Panc1 (cell line): ENCODE measurements at regions not wholly inside any gene's neighbourhood (a gene's known extent, or its start where the extent isn't known, plus 50 kb on each side); places are given as distances from the start of the nearest gene placed in this dataset.

Source experiments
- ATAC-seq: fragments of 200-7000 bp; cut with Tn5 transposase; 2 replicates; pipeline ENCODE4 v1.9.1; 2020; ENCODE audit warnings: mild to moderate bottlenecking, moderate library complexity
- BruUV-seq: library from RNA; stranded (reverse); fragments of 400-500 nt; replicated peaks from 2 replicates; lab custom pipeline; 2021; lab: Mats Ljungman, UMichigan
- CTCF ChIA-PET: fragments of 300-600 bp; sonication (Branson Sonifier 250); formaldehyde crosslinking; loops from one replicate; lab custom pipeline; 2022; ENCODE audit warnings: antibody characterized with exemption; lab: Charles Lee
- POLR2A ChIA-PET: fragments of 300-600 bp; sonication (Branson Sonifier 250); formaldehyde crosslinking; loops from one replicate; lab custom pipeline; 2022; ENCODE audit warnings: antibody characterized with exemption; lab: Charles Lee
- DNase-seq: peaks from one replicate; pipeline ENCODE4 v3.0.0-alpha.2; 2010; ENCODE audit warnings: low read depth, low spot score
- H3K27ac ChIP-seq: 2 replicates; pipeline ENCODE4 v1.5.1; 2011; ENCODE audit warnings: mild to moderate bottlenecking, low read length, inconsistent platforms
- H3K27me3 ChIP-seq: fragments of 200-500 bp; sonication (Bioruptor generic); 2 replicates; pipeline ENCODE4 v1.6.0; 2014; ENCODE audit warnings: low read length, inconsistent platforms; ENCODE audit not compliant: control insufficient read depth, insufficient read depth
- H3K36me3 ChIP-seq: fragments of 200-500 bp; sonication (Bioruptor generic); 2 replicates; pipeline ENCODE4 v1.5.1; 2014; ENCODE audit warnings: inconsistent platforms, mild to moderate bottlenecking, low read length, moderate library complexity; ENCODE audit not compliant: control insufficient read depth, insufficient read depth
- H3K4me1 ChIP-seq: 2 replicates; pipeline ENCODE4 v1.5.1; 2011; ENCODE audit warnings: inconsistent platforms, mild to moderate bottlenecking, low read length, moderate library complexity; ENCODE audit not compliant: control insufficient read depth, insufficient read depth
- H3K4me3 ChIP-seq, 2 experiments: 2 replicates each; pipeline ENCODE4 v1.5.1; 2011 to 2012; ENCODE audit warnings: low read depth in 2 of 2, low read length in 2 of 2, mild to moderate bottlenecking in 2 of 2, inconsistent platforms in 1 of 2, moderate library complexity in 1 of 2
- H3K9me3 ChIP-seq: fragments of 200-500 bp; sonication (Bioruptor generic); 2 replicates; pipeline ENCODE4 v1.5.1; 2014; ENCODE audit warnings: low read depth, mild to moderate bottlenecking, inconsistent platforms, low read length, moderate library complexity; ENCODE audit not compliant: control insufficient read depth, insufficient read depth
- POLR2AphosphoS5 ChIP-seq: IDR thresholded peaks from 2 replicates; pipeline ENCODE4 v1.6.1; 2012; ENCODE audit warnings: mild to moderate bottlenecking, low read depth, low read length, moderate library complexity
- SIN3A ChIP-seq: IDR thresholded peaks from 2 replicates; pipeline ENCODE4 v1.6.1; 2012; ENCODE audit warnings: low read depth, mild to moderate bottlenecking, low read length, moderate library complexity, borderline replicate concordance; ENCODE audit not compliant: insufficient read depth
- TCF7L2 ChIP-seq: IDR thresholded peaks from 2 replicates; pipeline ENCODE4 v1.6.1; 2011; ENCODE audit warnings: mild to moderate bottlenecking, low read depth, low read length, inconsistent platforms
- in situ Hi-C: cut with HindIII; loops from 2 replicates; pipeline ENCODE4 v1.10.0; 2016; ENCODE audit warnings: low sequenced_read_pairs, low pct_unique_long_range_greater_than_20kb
- intact Hi-C: fragments of 100-400 bp; cut with micrococcal nuclease; formaldehyde crosslinking; loops from one replicate; pipeline ENCODE4 v1.10.0; 2022; ENCODE audit not compliant: unreplicated experiment
- TF ChIP-seq, protein P1 (sequence below), 2 experiments: IDR thresholded peaks; 2 replicates each; pipeline ENCODE4 v1.6.1; 2011 to 2012; ENCODE audit warnings: low read depth in 2 of 2, control low read depth in 1 of 2, low read length in 1 of 2, mild to moderate bottlenecking in 1 of 2, moderate library complexity in 1 of 2; ENCODE audit not compliant: insufficient read depth in 1 of 2
- TF ChIP-seq, protein P2 (sequence below): fragments of 450-650 bp; IDR thresholded peaks from 2 replicates; pipeline ENCODE4 v1.5.1; 2017; ENCODE audit warnings: mild to moderate bottlenecking

DNA sequence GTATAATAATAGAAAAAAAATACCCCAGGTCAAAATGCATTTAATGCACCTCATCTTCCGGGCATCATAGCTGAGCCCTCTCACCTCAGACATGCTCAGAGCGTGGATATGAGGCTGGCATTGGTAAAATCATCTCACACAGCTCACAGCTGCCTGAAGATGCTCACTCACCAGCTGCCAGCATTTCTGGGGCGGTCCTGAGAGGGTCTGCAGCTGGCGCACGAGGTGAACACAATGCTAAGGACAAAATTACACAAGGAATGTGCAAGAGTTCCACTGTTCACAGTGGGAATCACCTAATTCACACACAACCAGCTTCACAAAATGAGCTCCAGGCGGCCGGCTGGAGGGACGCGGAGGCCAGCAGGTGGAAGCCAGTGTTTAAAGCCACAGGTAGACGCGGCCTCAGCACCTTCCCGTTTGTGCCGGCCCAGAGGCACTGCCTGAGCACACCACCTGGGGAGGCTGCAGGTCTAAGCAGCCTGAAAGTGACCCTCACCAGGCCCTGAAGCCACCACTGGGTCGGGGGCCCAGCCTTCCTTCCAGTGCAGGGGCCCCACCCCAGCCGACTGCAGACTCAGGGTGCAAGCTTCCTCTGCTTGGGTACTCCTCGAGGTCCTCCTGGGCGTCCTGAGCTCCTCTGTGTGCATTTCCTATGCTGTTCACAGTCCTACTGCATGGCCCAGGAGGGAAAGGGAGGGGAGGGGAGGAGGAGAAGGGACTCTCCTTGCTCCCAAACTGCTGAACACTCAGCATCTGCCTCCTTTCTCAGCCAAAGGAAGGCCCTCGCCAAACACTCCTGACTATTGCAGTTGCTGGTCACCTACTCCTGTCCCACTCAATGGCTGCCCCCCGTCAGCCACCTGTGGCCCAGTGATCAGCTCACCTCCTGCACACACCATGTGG is 61.2 kb upstream of the FAM20C start:
- TF ChIP-seq POLR2AphosphoS5: no peak
- ATAC-seq (0 out of 2 replicates have a peak, but pooled peaks have one; percentile 20), DNase-seq (no peak)
- Histone ChIP-seq H3K4me1 (no peaks in the 10 kb centered on the region), H3K27me3 (no peaks in the 10 kb centered on the region; the same call in 1 of the 2 replicates), H3K36me3 (no peaks in the 10 kb centered on the region), H3K4me3 (no peak overlapping the region), H3K9me3 (no peaks in the 10 kb centered on the region), H3K27ac (no peak overlapping the region)
- in situ Hi-C loops: no loop called here
- POLR2A ChIA-PET: no interaction called here
- CTCF ChIA-PET: no interaction called here
- BruUV-seq: no TSS peak
- intact Hi-C loops: no loop called here

DNA sequence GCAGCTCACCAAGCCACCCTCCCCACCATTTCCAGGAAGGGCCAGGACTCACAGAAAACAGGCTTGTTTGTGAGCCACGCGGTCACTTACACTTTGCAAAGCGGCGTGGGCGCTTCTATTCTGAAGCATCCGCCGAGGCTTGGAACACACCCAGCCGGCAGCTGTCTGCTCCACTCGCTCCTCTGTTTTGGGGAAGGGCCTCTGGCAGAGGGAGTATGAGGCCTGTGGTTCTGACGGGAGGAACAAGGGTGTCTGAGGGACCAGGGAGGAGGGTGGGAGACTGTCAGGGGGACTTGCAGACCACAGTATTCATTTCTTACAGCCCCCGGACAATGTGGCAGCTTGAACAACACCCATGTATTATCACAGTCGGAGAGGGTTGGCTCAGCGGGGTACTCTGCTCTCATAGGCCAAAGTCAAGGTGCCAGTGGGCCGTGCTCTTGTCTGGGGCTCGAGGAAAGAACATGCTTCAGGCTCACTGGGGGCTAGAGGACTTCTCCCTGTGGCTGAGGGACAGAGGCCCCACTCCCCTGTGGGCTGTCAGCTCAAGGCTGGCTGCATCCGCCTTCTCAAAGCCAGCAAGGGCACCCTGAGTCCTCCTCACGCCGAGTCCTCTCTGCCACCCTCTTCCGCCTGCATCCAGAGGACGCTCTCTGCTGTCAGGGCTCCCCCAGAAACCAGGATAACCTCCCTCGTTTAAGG is 60.4 kb upstream of the FAM20C start:
- Histone ChIP-seq H3K9me3 (no peaks in the 10 kb centered on the region), H3K4me1 (no peaks in the 10 kb centered on the region), H3K4me3 (no peak overlapping the region), H3K27me3 (peaks cover 2% of the 10 kb centered on the region; the same call in 1 of the 2 replicates), H3K36me3 (no peaks in the 10 kb centered on the region), H3K27ac (no peak overlapping the region)
- no peak for TF ChIP-seq SIN3A
- no peak for ATAC-seq
- POLR2A ChIA-PET: no interaction called here
- intact Hi-C loops: no loop called here
- BruUV-seq: no TSS peak
- no peak for DNase-seq
- CTCF ChIA-PET: no interaction called here
- in situ Hi-C loops: no loop called here

DNA sequence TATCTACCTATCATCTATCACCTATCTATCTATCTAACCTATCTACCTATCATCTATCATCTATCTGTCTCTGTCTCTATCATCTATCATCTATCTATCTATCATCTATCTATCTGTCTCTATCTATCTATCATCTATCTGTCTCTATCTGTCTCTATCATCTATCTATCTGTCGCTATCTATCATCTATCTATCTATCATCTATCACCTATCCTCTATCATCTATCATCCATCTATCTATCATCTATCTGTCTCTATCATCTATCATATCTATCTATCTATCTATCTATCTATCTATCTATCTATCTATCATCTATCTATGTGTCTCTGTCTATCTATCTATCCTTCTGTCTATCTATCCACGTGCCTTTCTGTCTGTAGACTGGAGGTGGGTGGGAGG is 59.5 kb upstream of the FAM20C start:
- no peaks in the 10 kb centered on the region for H3K4me1 ChIP-seq
- no peak overlapping the region for H3K27ac ChIP-seq
- POLR2A ChIA-PET: no interaction called here
- in situ Hi-C loops (no loop called here), intact Hi-C loops (no loop called here)
- no peak for DNase-seq
- ATAC-seq: no peak
- CTCF ChIA-PET: no interaction called here
- no peaks in the 10 kb centered on the region for H3K9me3 ChIP-seq
- TF ChIP-seq POLR2AphosphoS5 (no peak), TCF7L2 (no peak), SIN3A (no peak)
- TF ChIP-seq, protein P1, sequence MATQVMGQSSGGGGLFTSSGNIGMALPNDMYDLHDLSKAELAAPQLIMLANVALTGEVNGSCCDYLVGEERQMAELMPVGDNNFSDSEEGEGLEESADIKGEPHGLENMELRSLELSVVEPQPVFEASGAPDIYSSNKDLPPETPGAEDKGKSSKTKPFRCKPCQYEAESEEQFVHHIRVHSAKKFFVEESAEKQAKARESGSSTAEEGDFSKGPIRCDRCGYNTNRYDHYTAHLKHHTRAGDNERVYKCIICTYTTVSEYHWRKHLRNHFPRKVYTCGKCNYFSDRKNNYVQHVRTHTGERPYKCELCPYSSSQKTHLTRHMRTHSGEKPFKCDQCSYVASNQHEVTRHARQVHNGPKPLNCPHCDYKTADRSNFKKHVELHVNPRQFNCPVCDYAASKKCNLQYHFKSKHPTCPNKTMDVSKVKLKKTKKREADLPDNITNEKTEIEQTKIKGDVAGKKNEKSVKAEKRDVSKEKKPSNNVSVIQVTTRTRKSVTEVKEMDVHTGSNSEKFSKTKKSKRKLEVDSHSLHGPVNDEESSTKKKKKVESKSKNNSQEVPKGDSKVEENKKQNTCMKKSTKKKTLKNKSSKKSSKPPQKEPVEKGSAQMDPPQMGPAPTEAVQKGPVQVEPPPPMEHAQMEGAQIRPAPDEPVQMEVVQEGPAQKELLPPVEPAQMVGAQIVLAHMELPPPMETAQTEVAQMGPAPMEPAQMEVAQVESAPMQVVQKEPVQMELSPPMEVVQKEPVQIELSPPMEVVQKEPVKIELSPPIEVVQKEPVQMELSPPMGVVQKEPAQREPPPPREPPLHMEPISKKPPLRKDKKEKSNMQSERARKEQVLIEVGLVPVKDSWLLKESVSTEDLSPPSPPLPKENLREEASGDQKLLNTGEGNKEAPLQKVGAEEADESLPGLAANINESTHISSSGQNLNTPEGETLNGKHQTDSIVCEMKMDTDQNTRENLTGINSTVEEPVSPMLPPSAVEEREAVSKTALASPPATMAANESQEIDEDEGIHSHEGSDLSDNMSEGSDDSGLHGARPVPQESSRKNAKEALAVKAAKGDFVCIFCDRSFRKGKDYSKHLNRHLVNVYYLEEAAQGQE (IDR thresholded peaks at IDR 0.05; ENCODE audit: insufficient read depth in 1 of 2, low read depth in 2 of 2, low read length in 1 of 2): no peak
- TF ChIP-seq, protein P2, sequence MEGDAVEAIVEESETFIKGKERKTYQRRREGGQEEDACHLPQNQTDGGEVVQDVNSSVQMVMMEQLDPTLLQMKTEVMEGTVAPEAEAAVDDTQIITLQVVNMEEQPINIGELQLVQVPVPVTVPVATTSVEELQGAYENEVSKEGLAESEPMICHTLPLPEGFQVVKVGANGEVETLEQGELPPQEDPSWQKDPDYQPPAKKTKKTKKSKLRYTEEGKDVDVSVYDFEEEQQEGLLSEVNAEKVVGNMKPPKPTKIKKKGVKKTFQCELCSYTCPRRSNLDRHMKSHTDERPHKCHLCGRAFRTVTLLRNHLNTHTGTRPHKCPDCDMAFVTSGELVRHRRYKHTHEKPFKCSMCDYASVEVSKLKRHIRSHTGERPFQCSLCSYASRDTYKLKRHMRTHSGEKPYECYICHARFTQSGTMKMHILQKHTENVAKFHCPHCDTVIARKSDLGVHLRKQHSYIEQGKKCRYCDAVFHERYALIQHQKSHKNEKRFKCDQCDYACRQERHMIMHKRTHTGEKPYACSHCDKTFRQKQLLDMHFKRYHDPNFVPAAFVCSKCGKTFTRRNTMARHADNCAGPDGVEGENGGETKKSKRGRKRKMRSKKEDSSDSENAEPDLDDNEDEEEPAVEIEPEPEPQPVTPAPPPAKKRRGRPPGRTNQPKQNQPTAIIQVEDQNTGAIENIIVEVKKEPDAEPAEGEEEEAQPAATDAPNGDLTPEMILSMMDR: no peak
- H3K4me3 ChIP-seq: no peak overlapping the region
- peaks cover 2% of the 10 kb centered on the region; the same call in 1 of the 2 replicates for H3K27me3 ChIP-seq
- BruUV-seq: no TSS peak
- H3K36me3 ChIP-seq: no peaks in the 10 kb centered on the region
